GM06990 (cell line): ENCODE measurements at regions not wholly inside any gene's neighbourhood (a gene's known extent, or its start where the extent isn't known, plus 50 kb on each side); places are given as distances from the start of the nearest gene placed in this dataset.
A peak's percentile ranks its signal among the peaks of the same experiment; 100 is the strongest.

ENCODE experiments used
- DNase-seq: peaks from one replicate; pipeline ENCODE4 v3.0.0-alpha.2; 2011; ENCODE audit not compliant: insufficient read length; ENCODE audit errors: extremely low read depth
- H3K27me3 ChIP-seq: replicated peaks from 2 replicates; pipeline ENCODE4 v1.6.0; 2011; ENCODE audit warnings: low read length; ENCODE audit not compliant: control insufficient read depth, insufficient read depth
- H3K36me3 ChIP-seq: 2 replicates; pipeline ENCODE4 v1.5.1; 2011; ENCODE audit warnings: low read length; ENCODE audit not compliant: control insufficient read depth, insufficient read depth
- H3K4me3 ChIP-seq: replicated peaks from 2 replicates; pipeline ENCODE4 v1.5.1; 2011; ENCODE audit warnings: low read depth, mild to moderate bottlenecking, control low read depth, low read length
- CTCF ChIP-seq: IDR thresholded peaks from 2 replicates; pipeline ENCODE4 v1.5.1; 2011; ENCODE audit warnings: low read length, control low read depth, mild to moderate bottlenecking, inconsistent platforms; ENCODE audit not compliant: insufficient read depth, poor library complexity, severe bottlenecking

- Histone ChIP-seq H3K4me3 (no peak overlapping the region), H3K27me3 (no peaks in the 10 kb centered on the region), H3K36me3 (no peaks in the 10 kb centered on the region)
- no peak for DNase-seq
- no peak for TF ChIP-seq CTCF
Observed at GRCh38 chr13:40480915-40481516, 185.4 kb downstream of the FOXO1 start.

GRCh38 chr13:40483601-40484000 lies 182.8 kb downstream of the FOXO1 start:
- no peak for TF ChIP-seq CTCF
- H3K36me3 ChIP-seq, result no peaks in the 10 kb centered on the region
- DNase-seq, result no peak
- H3K27me3 ChIP-seq, result no peaks in the 10 kb centered on the region
- no peak overlapping the region for H3K4me3 ChIP-seq

DNA sequence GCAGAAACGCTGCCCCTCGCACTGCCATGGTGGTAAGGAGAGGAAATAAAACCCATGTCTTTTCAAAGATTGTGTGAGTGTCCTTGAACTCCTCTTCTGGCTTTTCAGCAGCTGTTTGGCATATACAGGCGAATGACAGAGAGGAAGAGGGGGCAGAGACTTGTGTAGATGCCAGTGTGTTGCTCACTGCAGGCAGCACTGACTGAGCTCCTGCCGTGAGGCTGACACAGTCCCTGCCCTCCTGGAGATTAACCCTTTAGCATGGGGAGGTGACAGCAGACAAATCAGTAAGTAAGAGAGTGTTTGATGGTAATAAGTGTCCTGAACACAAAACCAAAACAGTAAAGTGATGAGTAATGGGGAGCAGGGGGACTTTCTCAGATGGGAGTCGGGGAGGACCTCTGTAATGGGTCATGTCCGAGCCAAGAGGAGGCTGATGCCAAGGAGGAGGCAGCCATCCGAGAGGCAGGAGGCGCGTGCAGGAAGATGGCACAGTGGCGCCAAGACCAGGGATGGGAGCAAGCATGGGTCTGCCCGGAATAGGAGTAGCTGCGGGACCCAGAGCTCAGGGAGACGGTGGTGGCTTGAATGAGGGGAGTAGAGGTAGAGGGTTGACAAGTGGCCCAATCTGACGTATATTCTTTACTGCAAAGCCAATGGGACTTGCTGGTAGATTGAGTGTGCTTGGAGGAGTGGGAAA lies 182.2 kb downstream of the FOXO1 start:
- TF ChIP-seq CTCF, result no peak
- H3K27me3 ChIP-seq, result no peaks in the 10 kb centered on the region

GRCh38 chr13:40484974-40485373 lies 181.5 kb downstream of the FOXO1 start:
- Histone ChIP-seq H3K27me3 (no peaks in the 10 kb centered on the region), H3K4me3 (no peak overlapping the region), H3K36me3 (no peaks in the 10 kb centered on the region)
- TF ChIP-seq CTCF, result no peak
- no peak for DNase-seq

More for the DNA sequence above, 182.2 kb downstream of the FOXO1 start:
- no peak for DNase-seq
- Histone ChIP-seq H3K4me3 (no peak overlapping the region), H3K36me3 (no peaks in the 10 kb centered on the region)

GRCh38 chr13:40485611-40486517 lies 180.6 kb downstream of the FOXO1 start:
- Histone ChIP-seq H3K36me3 (no peaks in the 10 kb centered on the region), H3K4me3 (no peak overlapping the region), H3K27me3 (no peaks in the 10 kb centered on the region)
- peak; percentile 31 for DNase-seq
- no peak for TF ChIP-seq CTCF
